ENCODE measurements at regions not wholly inside any gene's neighbourhood (a gene's known extent, or its start where the extent isn't known, plus 50 kb on each side); places are given as distances from the start of the nearest gene placed in this dataset.

DNA sequence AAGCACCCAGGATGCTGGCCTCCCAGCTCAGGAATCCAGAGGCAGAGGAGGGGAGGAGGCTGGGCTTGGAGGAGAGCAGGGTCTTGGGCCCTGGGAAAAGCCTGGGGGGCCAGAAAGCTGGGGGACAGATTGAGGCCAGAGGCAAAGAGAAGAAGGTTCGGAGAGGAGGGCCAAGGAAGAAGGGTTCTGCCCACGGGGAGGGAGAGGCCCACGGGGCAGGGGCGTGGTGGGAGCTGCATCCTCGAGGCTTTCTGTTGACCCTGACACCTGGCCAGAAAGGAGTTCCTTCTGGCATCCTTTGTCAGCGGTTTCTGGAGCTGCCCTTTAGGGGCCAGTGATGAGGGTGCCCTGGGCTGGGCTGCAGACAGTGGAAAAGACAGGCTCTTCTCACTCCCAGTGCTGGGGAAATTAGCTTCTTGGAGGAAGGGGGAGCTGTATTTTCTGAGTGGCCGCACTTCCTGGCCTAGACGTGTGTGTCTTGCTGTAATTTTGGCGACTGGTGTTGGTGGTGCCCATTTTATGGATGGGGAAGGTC is 308.7 kb downstream of the SEC14L1 start:
- H3K36me3 ChIP-seq (ENCODE audit: control insufficient read depth, insufficient read depth, low read length): no peaks in the 10 kb centered on the region
- H3K9me3 ChIP-seq (ENCODE audit: control insufficient read depth, low read length): no peaks in the 10 kb centered on the region
- H3K4me1 ChIP-seq (ENCODE audit: control insufficient read depth, insufficient read depth, low read length): peaks cover 78% of the 10 kb centered on the region
- H3K4me3 ChIP-seq (ENCODE audit: low read length): no peak overlapping the region
- peak overlapping the region; percentile 16 for H3K9ac ChIP-seq (ENCODE audit: low read length)
- no peaks in the 10 kb centered on the region for H3K27me3 ChIP-seq (ENCODE audit: control insufficient read depth, insufficient read depth, low read length)

DNA sequence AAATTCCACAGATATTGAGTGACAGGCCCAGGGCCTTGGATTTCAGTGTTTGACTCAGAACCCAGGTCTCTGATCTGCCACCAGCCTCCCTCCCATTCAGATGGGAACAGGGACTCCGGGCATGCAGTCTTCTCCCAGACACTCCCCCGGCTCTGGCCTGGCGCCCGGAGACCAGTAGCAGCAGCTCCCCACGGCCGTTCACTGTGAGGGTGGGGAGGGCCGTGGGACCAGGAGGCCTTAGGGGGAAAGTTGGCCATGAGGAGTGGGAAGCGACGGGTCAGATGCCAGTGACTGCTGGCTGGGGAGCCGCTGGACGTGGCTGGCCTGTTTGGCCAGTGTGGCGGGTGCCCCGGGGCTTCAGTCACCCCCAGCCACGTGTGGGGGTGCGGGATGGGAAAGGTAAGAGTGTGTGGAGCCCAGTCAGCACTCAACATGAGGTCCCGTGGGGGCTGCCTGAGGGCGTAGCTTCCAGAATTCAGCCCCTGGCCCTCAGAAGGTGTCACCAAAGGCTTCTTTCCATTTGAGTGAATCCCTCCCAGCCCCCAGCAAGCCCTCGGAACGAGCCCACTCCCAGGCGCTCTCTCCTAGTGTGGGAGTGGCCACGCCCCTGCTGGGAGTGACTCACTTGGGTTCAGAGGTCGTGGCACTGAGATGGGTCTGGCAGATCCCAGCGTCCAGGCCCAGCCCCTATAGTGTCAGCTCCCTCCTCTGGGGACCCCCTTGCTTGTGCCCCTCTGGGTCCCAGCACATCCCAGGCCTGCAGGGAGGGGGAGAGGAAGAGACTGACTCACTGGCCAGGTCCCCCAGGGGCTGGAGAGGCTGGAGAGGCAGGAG is 309.4 kb downstream of the SEC14L1 start:
- peak overlapping the region; percentile 80 for H3K9ac ChIP-seq (ENCODE audit: low read length)
- H3K27me3 ChIP-seq (ENCODE audit: control insufficient read depth, insufficient read depth, low read length): no peaks in the 10 kb centered on the region
- H3K36me3 ChIP-seq (ENCODE audit: control insufficient read depth, insufficient read depth, low read length): no peaks in the 10 kb centered on the region
- H3K4me1 ChIP-seq (ENCODE audit: control insufficient read depth, insufficient read depth, low read length): peaks cover 78% of the 10 kb centered on the region
- peak overlapping the region; percentile 16 for H3K4me3 ChIP-seq (ENCODE audit: low read length)
- no peaks in the 10 kb centered on the region for H3K9me3 ChIP-seq (ENCODE audit: control insufficient read depth, low read length)

DNA sequence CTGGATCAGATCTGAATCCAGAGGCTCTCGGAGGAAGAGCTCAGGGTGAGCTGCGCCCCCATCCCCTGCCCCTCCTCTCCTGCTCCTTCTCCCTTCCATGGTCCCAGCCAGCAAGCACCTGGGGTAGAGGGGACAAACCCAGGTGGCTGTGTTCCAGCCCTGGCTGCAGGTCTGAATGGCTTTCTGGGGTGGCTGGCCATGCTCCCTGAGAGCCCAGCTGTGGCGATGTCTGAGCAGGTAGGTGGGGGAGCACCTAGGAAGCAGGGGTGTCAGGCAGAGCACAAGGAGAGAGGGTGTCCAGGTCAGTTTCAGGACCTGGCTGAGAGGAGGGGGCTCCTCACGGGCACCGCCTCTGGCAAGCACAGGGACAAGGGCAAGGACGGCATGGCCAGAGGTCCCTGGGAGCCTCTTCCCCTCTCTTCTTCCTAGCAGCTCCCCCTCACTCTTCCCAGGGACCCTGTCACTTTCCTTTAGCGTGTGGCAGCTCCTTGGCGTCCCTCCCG is 310.0 kb downstream of the SEC14L1 start:
- H3K9ac ChIP-seq (ENCODE audit: low read length): peak overlapping the region; percentile 80
- H3K27me3 ChIP-seq (ENCODE audit: control insufficient read depth, insufficient read depth, low read length): no peaks in the 10 kb centered on the region
- H3K36me3 ChIP-seq (ENCODE audit: control insufficient read depth, insufficient read depth, low read length): no peaks in the 10 kb centered on the region
- peak overlapping the region; percentile 66 for H3K4me3 ChIP-seq (ENCODE audit: low read length)
- peaks cover 78% of the 10 kb centered on the region for H3K4me1 ChIP-seq (ENCODE audit: control insufficient read depth, insufficient read depth, low read length)
- no peaks in the 10 kb centered on the region for H3K9me3 ChIP-seq (ENCODE audit: control insufficient read depth, low read length)

DNA sequence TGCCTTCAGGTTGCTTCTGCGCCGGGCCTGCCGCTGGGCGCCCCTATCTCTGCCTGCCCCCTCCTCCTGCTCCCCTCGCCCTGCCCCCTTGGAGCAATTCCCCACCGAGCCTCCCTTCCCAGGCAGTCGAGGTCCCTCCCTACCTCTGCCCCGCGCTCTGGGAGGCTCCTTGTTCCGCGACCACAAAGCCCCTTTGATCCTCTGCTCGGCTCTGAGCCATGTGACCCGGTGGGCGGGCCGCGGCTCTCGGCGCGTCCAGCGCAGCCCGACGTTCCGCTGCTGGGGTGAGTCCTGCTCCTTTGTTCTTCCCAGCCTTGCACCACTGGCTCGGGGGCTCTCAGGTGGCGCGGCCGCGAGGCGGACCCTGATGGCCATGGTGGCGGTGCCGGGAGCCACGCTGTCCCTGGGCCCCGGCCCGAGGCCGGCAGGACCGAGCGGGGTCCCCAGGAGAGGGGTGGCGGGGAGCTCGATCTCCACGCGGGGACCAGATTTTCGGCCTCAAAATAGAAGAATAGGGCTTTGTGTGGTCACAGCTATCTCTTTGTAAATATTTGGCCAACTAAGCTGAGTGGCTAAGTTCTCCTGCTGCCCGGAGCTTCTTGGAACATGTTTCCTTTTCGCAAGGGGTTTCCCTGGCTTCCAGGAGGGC is 310.6 kb downstream of the SEC14L1 start:
- no peaks in the 10 kb centered on the region for H3K27me3 ChIP-seq (ENCODE audit: control insufficient read depth, insufficient read depth, low read length)
- H3K36me3 ChIP-seq (ENCODE audit: control insufficient read depth, insufficient read depth, low read length): no peaks in the 10 kb centered on the region
- no peaks in the 10 kb centered on the region for H3K9me3 ChIP-seq (ENCODE audit: control insufficient read depth, low read length)
- peak overlapping the region; percentile 66 for H3K4me3 ChIP-seq (ENCODE audit: low read length)
- H3K4me1 ChIP-seq (ENCODE audit: control insufficient read depth, insufficient read depth, low read length): peaks cover 76% of the 10 kb centered on the region
- peak overlapping the region; percentile 80 for H3K9ac ChIP-seq (ENCODE audit: low read length)

DNA sequence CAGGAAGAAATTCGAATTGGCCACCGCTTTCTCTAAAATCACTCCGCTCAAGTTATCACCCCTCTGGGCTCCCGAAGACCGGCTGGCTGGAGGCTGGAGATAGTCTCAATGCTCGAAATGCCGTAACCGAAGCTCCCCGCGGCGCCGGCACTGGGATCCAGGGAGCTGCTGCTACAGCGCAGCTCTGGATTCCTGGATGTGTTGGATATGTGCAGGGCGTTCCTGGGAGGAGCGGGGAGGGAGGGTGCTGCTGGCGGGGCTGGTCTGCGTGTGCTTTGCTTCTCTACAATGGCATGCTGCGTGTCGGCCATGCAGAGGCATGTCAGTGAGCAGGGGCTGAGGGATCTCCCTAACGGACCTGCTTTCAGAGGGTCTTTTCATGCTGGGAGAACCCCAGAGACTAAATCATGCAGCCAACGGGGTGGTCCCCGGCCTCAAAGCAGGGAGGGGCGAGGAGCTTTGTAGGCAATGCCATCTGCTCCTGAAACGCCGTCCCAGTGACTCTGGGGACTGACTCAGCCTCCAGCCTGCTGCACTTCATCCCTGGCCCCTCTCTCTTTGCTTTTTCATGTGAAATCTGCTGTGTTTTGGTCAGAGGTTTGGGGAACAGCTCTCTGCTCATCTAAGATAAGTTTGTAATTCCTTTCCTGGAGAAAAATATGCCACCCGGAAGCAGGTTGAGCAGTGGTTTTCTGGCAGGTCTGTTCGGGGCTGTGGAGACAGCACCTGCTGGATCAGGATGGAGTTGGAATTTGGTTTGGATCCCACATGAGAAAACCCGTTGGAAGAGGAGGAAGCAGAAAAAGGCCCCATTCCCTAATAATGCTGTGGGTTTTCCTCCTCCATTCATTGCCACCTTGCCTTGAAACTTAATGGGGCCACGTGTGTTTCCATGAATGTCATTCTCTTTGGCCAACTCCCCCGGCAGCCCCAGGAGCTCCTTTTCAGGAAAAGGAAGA is 311.4 kb downstream of the SEC14L1 start:
- peak overlapping the region; percentile 80 for H3K9ac ChIP-seq (ENCODE audit: low read length)
- peak overlapping the region; percentile 66 for H3K4me3 ChIP-seq (ENCODE audit: low read length)
- peaks cover 75% of the 10 kb centered on the region for H3K4me1 ChIP-seq (ENCODE audit: control insufficient read depth, insufficient read depth, low read length)
- no peaks in the 10 kb centered on the region for H3K36me3 ChIP-seq (ENCODE audit: control insufficient read depth, insufficient read depth, low read length)
- H3K27me3 ChIP-seq (ENCODE audit: control insufficient read depth, insufficient read depth, low read length): no peaks in the 10 kb centered on the region
- no peaks in the 10 kb centered on the region for H3K9me3 ChIP-seq (ENCODE audit: control insufficient read depth, low read length)

DNA sequence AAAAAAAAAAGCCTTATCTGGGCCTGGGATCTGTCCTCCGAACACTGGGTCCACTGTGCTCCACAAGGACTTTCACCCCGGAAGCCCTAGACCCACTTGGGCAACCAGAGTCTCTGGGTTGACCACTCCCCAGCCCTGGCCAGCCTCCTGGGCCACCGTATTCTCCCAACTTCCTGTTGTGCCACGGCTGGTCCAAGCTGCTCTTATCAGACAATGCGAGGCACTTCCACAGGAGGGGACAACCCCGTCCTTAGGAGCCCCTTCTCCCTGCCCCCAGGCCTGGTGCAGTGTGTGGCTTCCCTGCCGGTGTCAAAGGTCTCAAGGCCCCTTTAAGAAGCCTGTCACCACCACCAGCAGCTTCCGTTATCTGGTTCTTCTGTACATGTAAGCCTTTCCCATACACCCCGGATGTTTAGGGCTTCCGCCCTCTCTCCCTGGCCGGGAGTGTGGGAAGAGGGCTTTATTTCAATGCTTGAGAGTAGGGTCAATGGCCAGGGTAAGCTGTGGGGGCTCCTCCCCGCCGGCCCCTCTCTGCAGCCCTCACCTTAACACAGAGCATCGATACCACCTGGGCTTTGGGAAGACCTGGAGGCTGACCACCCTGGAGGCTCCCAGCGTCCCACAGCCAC is 313.0 kb downstream of the SEC14L1 start:
- H3K4me3 ChIP-seq (ENCODE audit: low read length): no peak overlapping the region

DNA sequence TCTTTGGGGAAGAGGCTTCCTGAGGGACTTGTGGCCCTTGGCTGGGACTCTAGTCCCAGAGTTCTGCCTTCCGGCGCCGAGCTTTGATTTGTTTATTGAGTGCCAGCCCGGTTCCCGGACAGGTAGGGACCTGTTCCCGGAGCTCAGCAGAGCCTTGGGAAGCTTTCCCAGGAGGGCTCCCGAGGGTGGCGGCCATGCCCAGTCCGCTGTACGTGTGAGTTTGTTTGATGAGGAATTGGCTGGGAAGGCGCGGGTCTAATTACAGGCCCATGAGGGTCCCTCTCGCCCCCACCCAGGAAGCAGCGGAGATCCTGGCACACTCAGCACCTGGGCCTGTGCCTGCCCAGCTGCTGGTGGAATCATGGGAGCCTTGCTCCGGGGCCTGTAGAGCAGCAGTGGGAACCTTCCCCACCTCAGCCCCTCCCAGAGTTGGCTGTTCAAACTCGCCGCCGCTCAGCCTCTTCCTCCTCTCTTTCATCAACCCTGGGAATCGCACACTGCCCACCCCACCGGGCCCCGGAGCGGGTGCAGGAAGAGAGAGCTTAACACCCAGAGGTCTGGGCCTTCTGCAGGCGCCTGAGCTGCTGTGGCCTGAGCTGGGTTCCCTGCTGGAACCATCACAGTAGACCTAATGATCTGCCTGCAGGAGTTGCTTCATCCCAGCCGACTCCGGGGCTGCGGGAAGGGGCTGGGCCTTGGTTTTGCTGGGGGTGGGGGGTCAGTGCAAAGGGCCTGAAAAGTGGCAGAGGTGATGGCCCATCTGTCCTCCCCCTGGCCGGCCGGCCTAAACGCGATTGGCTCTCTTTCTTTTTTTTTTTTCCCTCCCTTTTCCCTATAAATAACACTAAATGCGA is 313.7 kb downstream of the SEC14L1 start:
- Histone ChIP-seq H3K4me3 (ENCODE audit: low read length) (no peak overlapping the region), H3K27me3 (ENCODE audit: control insufficient read depth, insufficient read depth, low read length) (no peaks in the 10 kb centered on the region), H3K4me1 (ENCODE audit: control insufficient read depth, insufficient read depth, low read length) (peaks cover 80% of the 10 kb centered on the region), H3K9me3 (ENCODE audit: control insufficient read depth, low read length) (no peaks in the 10 kb centered on the region), H3K9ac (ENCODE audit: low read length) (peak overlapping the region; percentile 56), H3K36me3 (ENCODE audit: control insufficient read depth, insufficient read depth, low read length) (no peaks in the 10 kb centered on the region)

More for the DNA sequence above, 313.0 kb downstream of the SEC14L1 start:
- Histone ChIP-seq H3K27me3 (ENCODE audit: control insufficient read depth, insufficient read depth, low read length) (no peaks in the 10 kb centered on the region), H3K36me3 (ENCODE audit: control insufficient read depth, insufficient read depth, low read length) (no peaks in the 10 kb centered on the region), H3K9me3 (ENCODE audit: control insufficient read depth, low read length) (no peaks in the 10 kb centered on the region), H3K9ac (ENCODE audit: low read length) (peak overlapping the region; percentile 56), H3K4me1 (ENCODE audit: control insufficient read depth, insufficient read depth, low read length) (peaks cover 80% of the 10 kb centered on the region)

DNA sequence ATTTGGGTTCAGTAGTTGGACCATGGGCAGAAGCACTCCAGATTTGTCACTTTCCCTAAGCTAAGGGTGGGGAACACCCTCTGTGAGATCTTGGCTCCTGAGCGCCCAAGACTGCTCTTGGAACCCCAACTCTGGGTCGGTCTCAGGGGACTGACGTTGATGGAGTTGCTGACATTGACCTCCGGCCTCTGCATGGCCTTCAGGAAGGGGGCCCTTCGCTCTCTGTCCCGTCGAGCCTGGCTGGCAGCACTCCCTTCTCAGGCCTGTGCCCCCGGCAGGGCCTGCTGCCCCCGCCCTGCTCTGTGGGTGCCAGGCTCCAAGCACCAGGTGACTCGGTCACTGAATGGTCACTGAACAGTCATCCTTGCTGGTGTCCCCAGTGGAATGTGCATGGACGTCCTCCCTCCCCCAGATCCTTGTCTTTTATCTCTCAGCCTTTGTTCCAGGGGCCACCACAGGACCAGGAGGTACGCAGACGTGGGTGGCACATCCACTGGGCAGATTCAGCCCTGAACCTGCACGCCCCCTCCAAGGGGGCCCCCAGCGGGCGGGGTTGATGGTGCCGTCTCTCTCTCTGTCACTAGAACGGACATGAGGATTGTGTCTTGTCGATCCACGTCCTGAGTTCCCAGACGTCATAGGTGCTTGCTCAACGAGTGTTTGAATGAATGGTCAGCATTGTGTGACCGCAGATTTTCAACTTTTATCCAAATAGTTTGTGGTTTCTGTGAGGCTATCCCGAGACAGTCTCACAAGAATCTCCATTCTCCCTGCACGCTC is 314.5 kb downstream of the SEC14L1 start:
- H3K4me1 ChIP-seq (ENCODE audit: control insufficient read depth, insufficient read depth, low read length): peaks cover 77% of the 10 kb centered on the region
- peak overlapping the region; percentile 40 for H3K9ac ChIP-seq (ENCODE audit: low read length)
- no peaks in the 10 kb centered on the region for H3K36me3 ChIP-seq (ENCODE audit: control insufficient read depth, insufficient read depth, low read length)
- H3K9me3 ChIP-seq (ENCODE audit: control insufficient read depth, low read length): no peaks in the 10 kb centered on the region
- no peaks in the 10 kb centered on the region for H3K27me3 ChIP-seq (ENCODE audit: control insufficient read depth, insufficient read depth, low read length)
- no peak overlapping the region for H3K4me3 ChIP-seq (ENCODE audit: low read length)

DNA sequence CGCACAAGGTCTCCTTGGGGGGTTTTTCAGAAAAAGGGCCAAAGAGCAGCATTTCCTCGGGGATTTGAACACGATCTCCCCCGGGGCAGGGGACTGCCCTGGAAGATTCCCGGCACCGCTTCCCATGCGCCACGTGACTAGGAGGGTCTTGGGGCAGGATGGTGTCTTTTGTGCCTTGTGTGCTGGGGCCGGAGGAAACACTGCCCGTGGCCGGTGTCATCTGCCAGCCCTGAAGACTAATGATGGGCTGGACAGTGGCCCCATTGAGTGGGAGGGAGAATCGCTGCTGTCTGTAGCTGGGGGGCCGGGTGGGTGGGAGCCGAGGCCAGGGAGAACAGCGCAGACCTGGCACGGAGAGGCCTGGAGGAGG is 315.1 kb downstream of the SEC14L1 start:
- Histone ChIP-seq H3K4me1 (ENCODE audit: control insufficient read depth, insufficient read depth, low read length) (peaks cover 76% of the 10 kb centered on the region), H3K9ac (ENCODE audit: low read length) (no peak overlapping the region), H3K9me3 (ENCODE audit: control insufficient read depth, low read length) (no peaks in the 10 kb centered on the region), H3K36me3 (ENCODE audit: control insufficient read depth, insufficient read depth, low read length) (no peaks in the 10 kb centered on the region), H3K4me3 (ENCODE audit: low read length) (no peak overlapping the region), H3K27me3 (ENCODE audit: control insufficient read depth, insufficient read depth, low read length) (no peaks in the 10 kb centered on the region)

DNA sequence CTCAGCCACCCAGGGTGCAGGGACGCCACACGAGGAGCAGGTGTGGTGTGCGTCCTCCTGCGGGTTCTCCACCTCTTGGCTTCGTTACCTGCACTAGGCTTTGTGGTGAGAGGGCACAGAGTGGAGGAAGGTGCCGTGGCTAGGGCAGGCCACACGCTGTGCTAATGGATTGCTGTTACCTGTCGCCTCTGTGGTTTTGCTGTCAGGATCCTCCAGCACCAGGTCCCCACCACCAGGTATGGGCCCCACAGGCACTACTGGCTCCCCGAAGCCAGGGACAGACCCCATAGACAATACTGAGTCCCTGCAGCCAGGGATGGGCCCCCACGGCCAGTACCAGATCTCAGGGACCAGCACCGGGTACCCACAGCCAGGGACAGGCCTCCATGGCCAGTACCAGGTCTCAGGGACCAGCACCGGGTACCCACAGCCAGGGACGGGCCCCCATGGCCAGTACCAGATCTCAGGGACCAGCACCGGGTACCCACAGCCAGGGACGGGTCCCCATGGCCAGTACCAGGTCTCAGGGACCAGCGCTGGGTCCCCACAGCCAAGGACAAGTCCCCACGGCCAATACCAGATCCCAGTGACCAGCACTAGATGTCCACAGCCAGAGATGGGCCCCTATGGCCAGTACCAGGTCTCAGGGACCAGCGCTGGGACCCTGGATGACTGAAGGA is 315.6 kb downstream of the SEC14L1 start:
- peaks cover 72% of the 10 kb centered on the region for H3K4me1 ChIP-seq (ENCODE audit: control insufficient read depth, insufficient read depth, low read length)
- no peaks in the 10 kb centered on the region for H3K9me3 ChIP-seq (ENCODE audit: control insufficient read depth, low read length)
- no peak overlapping the region for H3K4me3 ChIP-seq (ENCODE audit: low read length)
- H3K9ac ChIP-seq (ENCODE audit: low read length): peak overlapping the region; percentile 4
- no peaks in the 10 kb centered on the region for H3K27me3 ChIP-seq (ENCODE audit: control insufficient read depth, insufficient read depth, low read length)
- H3K36me3 ChIP-seq (ENCODE audit: control insufficient read depth, insufficient read depth, low read length): no peaks in the 10 kb centered on the region
